H1 (cell line): ENCODE measurements at regions not wholly inside any gene's neighbourhood (a gene's known extent, or its start where the extent isn't known, plus 50 kb on each side); places are given as distances from the start of the nearest gene placed in this dataset.

ENCODE experiments used
- BCL11A ChIP-seq, 2 experiments: IDR thresholded peaks; one replicate each; pipeline ENCODE4 v1.6.1; 2011; ENCODE audit warnings: low read depth in 2 of 2, low read length in 2 of 2, mild to moderate bottlenecking in 2 of 2
- HDAC6 ChIP-seq: IDR thresholded peaks from one replicate; pipeline ENCODE4 v1.7.1; 2012; ENCODE audit warnings: low read depth, mild to moderate bottlenecking, inconsistent platforms, low read length, moderate library complexity

GRCh38 chr9:13744261-13744901 lies 464.9 kb upstream of the MPDZ start (continued):
- TF ChIP-seq HDAC6: no peak
- no peak for TF ChIP-seq BCL11A (IDR thresholded peaks at IDR 0.05; ENCODE audit: low read depth in 2 of 2, low read length in 2 of 2)
